ENCODE measurements at regions not wholly inside any gene's neighbourhood (a gene's known extent, or its start where the extent isn't known, plus 50 kb on each side); places are given as distances from the start of the nearest gene placed in this dataset.
A peak's percentile ranks its signal among the peaks of the same experiment; 100 is the strongest.

- TF ChIP-seq HOXB13 (CRISPR knock-in tag; IDR thresholded peaks at IDR 0.05; ENCODE audit: low read depth): no peak
- TF ChIP-seq HOXB5 (CRISPR knock-in tag; IDR thresholded peaks at IDR 0.05): no peak
- TF ChIP-seq ZFP36 (IDR thresholded peaks at IDR 0.05; ENCODE audit: borderline replicate concordance, partially characterized antibody): no peak
Measured at GRCh38 chr9:22288661-22289060, 158.0 kb upstream of the DMRTA1 start (continued).

- POLR2A ChIA-PET: interaction anchor here (0.8 to 1.0 kb wide), 2 partner anchors 145 to 163 kb away, joined by 3 to 4 read pairs; no protein-coding TSS in a partner anchor
- H3K27ac ChIP-seq: peak overlapping the region in 1 of 2 experiments; percentile 14; a peak in 2 of 6 replicates
- peak; percentile 28 to 84 for DNase-seq (ENCODE audit: low read depth in 1 of 2, low spot score in 1 of 2)
- H3K9me3 ChIP-seq: no peaks in the 10 kb centered on the region
- CTCF ChIA-PET: interaction anchor here (0.6 to 2.3 kb wide), 39 partner anchors 8 to 501 kb away, joined by 3 to 34 read pairs (median 4); partner anchors contain the start of gene DMRTA1
- TF ChIP-seq NFE2L2 (conservative IDR thresholded peaks at IDR 0.05; ENCODE audit: low read length) (no peak), SMC3 (IDR thresholded peaks at IDR 0.05) (peak; percentile 86), ESRRA (IDR thresholded peaks at IDR 0.05; ENCODE audit: borderline replicate concordance, low read length) (no peak), RAD21 (conservative IDR thresholded peaks at IDR 0.05 in 1 of 2, IDR thresholded peaks at IDR 0.05 in 1 of 2) (peak; percentile 92 to 95), CBX8 (IDR thresholded peaks at IDR 0.05) (no peak), ZC3H11A (IDR thresholded peaks at IDR 0.05) (no peak), CTCF (IDR thresholded peaks at IDR 0.05) (peak; percentile 94)
- no peak overlapping the region for H3K4me3 ChIP-seq
- FAIRE-seq: peak; percentile 72
- 12% methylated on average over 2 of the region's 2 CpGs for WGBS (ENCODE audit: missing lambda C conversion rate)
- H3K4me1 ChIP-seq: peaks cover 23% of the 10 kb centered on the region
- H3K4me2 ChIP-seq: peak overlapping the region; percentile 2; the same call in 1 of the 3 replicates
- ATAC-seq: peak; percentile 70 to 85; a peak in 4 of 6 replicates
Measured at GRCh38 chr9:22307013-22307711, 139.5 kb upstream of the DMRTA1 start.

GRCh38 chr9:22308177-22308576 lies 138.4 kb upstream of the DMRTA1 start:
- H3K4me2 ChIP-seq: peak overlapping the region; percentile 2; the same call in 2 of the 3 replicates
- no peak for ATAC-seq
- TF ChIP-seq MAFK (IDR thresholded peaks at IDR 0.05; ENCODE audit: partially characterized antibody) (peak; percentile 38), RAD21 (conservative IDR thresholded peaks at IDR 0.05 in 1 of 2, IDR thresholded peaks at IDR 0.05 in 1 of 2) (peak; percentile 32 to 36; a peak in 4 of 5 replicates), HOXB5 (CRISPR knock-in tag; IDR thresholded peaks at IDR 0.05) (no peak), E2F6 (IDR thresholded peaks at IDR 0.05; ENCODE audit: borderline replicate concordance, low read depth) (no peak), CTCF (IDR thresholded peaks at IDR 0.05) (peak; percentile 22; the same call in 1 of the 3 replicates)
- H3K9me3 ChIP-seq: no peaks in the 10 kb centered on the region
- DNase-seq (ENCODE audit: low read depth in 1 of 2, low spot score in 1 of 2): peak in 1 of 2 experiments; percentile 42
- H3K27ac ChIP-seq: no peak overlapping the region; a peak in 1 of 6 replicates
- H3K4me3 ChIP-seq: no peak overlapping the region
- POLR2A ChIA-PET: no interaction called here
- CTCF ChIA-PET: interaction anchor here (0.7 to 1.8 kb wide), 5 partner anchors 30 to 496 kb away, joined by 3 to 16 read pairs (median 8); no protein-coding TSS in a partner anchor
- FAIRE-seq: no peak
- peaks cover 23% of the 10 kb centered on the region for H3K4me1 ChIP-seq

GRCh38 chr9:22316645-22317044 lies 130.0 kb upstream of the DMRTA1 start:
- ATAC-seq: no peak
- no peak overlapping the region for H3K4me3 ChIP-seq
- peaks cover 17% of the 10 kb centered on the region for H3K9me3 ChIP-seq
- CTCF ChIA-PET: interaction anchor here (1.1 kb wide), 1 partner anchor 136 kb away, joined by 6 read pairs; no protein-coding TSS in a partner anchor
- TF ChIP-seq REST (IDR thresholded peaks at IDR 0.05) (no peak), ZFP36 (IDR thresholded peaks at IDR 0.05; ENCODE audit: borderline replicate concordance, partially characterized antibody) (peak; percentile 94)
- no peak for FAIRE-seq
- no peak overlapping the region for H3K4me2 ChIP-seq
- POLR2A ChIA-PET: no interaction called here
- DNase-seq (ENCODE audit: low read depth in 1 of 2, low spot score in 1 of 2): no peak
- WGBS (ENCODE audit: missing lambda C conversion rate): 84% methylated on average over 1 of the region's 1 CpG
- H3K27ac ChIP-seq: no peak overlapping the region
- H3K4me1 ChIP-seq: no peaks in the 10 kb centered on the region

All from A549 (cell line).